Stimulated activated CD4-positive, alpha-beta T cell treated with anti-CD3 and anti-CD28 coated beads, Interleukin-1b, Interleukin-23, amount 100 ng/mL, for 24 hours (primary cell): ENCODE measurements at regions not wholly inside any gene's neighbourhood (a gene's known extent, or its start where the extent isn't known, plus 50 kb on each side); places are given as distances from the start of the nearest gene placed in this dataset.

ENCODE experiments used
- DNase-seq, 4 experiments: peaks; one replicate each; pipeline ENCODE4 v3.0.0-alpha.2; 2020; ENCODE audit warnings: low read depth in 4 of 4, low spot score in 1 of 4

GRCh38 chr3:124467980-124468902 lies 262.0 kb upstream of the UMPS start:
- DNase-seq, result peak in 1 of 4 experiments; percentile 4

- DNase-seq, result no peak
Observed at GRCh38 chr3:124469555-124469954, 260.7 kb upstream of the UMPS start.

- DNase-seq, result no peak
Observed at GRCh38 chr3:124478830-124479229, 251.4 kb upstream of the UMPS start.

GRCh38 chr3:124483915-124484470 lies 246.3 kb upstream of the UMPS start:
- no peak for DNase-seq

- DNase-seq, result no peak
Observed at GRCh38 chr3:124486324-124486723, 243.9 kb upstream of the UMPS start.

GRCh38 chr3:124489506-124489905 lies 240.7 kb upstream of the UMPS start:
- DNase-seq, result no peak

GRCh38 chr3:124491098-124491497 lies 239.2 kb upstream of the UMPS start:
- no peak for DNase-seq

GRCh38 chr3:124491875-124492274 lies 238.4 kb upstream of the UMPS start:
- DNase-seq, result no peak

GRCh38 chr3:124492824-124493223 lies 237.4 kb upstream of the UMPS start:
- peak in 1 of 4 experiments; percentile 5 for DNase-seq

GRCh38 chr3:124496061-124496460 lies 234.2 kb upstream of the UMPS start:
- DNase-seq, result no peak

GRCh38 chr3:124497487-124497886 lies 232.8 kb upstream of the UMPS start:
- DNase-seq, result no peak

GRCh38 chr3:124498891-124499290 lies 231.4 kb upstream of the UMPS start:
- no peak for DNase-seq

GRCh38 chr3:124504332-124505059 lies 225.8 kb upstream of the UMPS start:
- DNase-seq, result no peak

- no peak for DNase-seq
Observed at GRCh38 chr3:124509884-124510283, 220.4 kb upstream of the UMPS start.

GRCh38 chr3:124510290-124510689 lies 220.0 kb upstream of the UMPS start:
- DNase-seq, result no peak

- no peak for DNase-seq
Observed at GRCh38 chr3:124512881-124513609, 217.2 kb upstream of the UMPS start.

GRCh38 chr3:124513610-124513997 lies 216.6 kb upstream of the UMPS start:
- no peak for DNase-seq

- DNase-seq, result no peak
Observed at GRCh38 chr3:124514683-124515082, 215.6 kb upstream of the UMPS start.

- DNase-seq, result no peak
Observed at GRCh38 chr3:124516333-124516732, 213.9 kb upstream of the UMPS start.

GRCh38 chr3:124517306-124517705 lies 212.9 kb upstream of the UMPS start:
- no peak for DNase-seq

- no peak for DNase-seq
Observed at GRCh38 chr3:124518350-124518749, 211.9 kb upstream of the UMPS start.
